HG02763 (cell line): ENCODE measurements at regions not wholly inside any gene's neighbourhood (a gene's known extent, or its start where the extent isn't known, plus 50 kb on each side); places are given as distances from the start of the nearest gene placed in this dataset.
"Not testable (repeated sequence)": the region's sequence is repeated elsewhere in the genome, so short reads cannot be mapped to it uniquely, and the experiment has no call there.

Source experiments
- ATAC-seq: cut with Tn5 transposase; IDR thresholded peaks from one replicate; pipeline ENCODE4 v1.9.1; 2021; ENCODE audit warnings: mild to moderate bottlenecking, moderate library complexity; ENCODE audit not compliant: unreplicated experiment

- ATAC-seq = no peak
These were observed 221.6 kb downstream of the VAPA start for GRCh38 chr18:10135302-10135926.

- no peak for ATAC-seq
These were observed 224.9 kb downstream of the VAPA start for GRCh38 chr18:10138719-10139118.

- no peak for ATAC-seq
These were observed 226.1 kb downstream of the VAPA start for GRCh38 chr18:10139783-10140410.

GRCh38 chr18:10140461-10141282 is 226.9 kb downstream of the VAPA start:
- no peak for ATAC-seq

GRCh38 chr18:10141559-10141958 is 227.7 kb downstream of the VAPA start:
- no peak for ATAC-seq

- ATAC-seq = no peak
These were observed 228.2 kb downstream of the VAPA start for GRCh38 chr18:10142056-10142455.

GRCh38 chr18:10142496-10143160 is 228.8 kb downstream of the VAPA start:
- ATAC-seq = no peak

GRCh38 chr18:10143596-10143995 is 229.8 kb downstream of the VAPA start:
- no peak for ATAC-seq

- no peak for ATAC-seq
These were observed 231.7 kb downstream of the VAPA start for GRCh38 chr18:10145546-10145945.

GRCh38 chr18:10147226-10147625 is 233.4 kb downstream of the VAPA start:
- ATAC-seq = no peak

GRCh38 chr18:10147752-10148151 is 233.9 kb downstream of the VAPA start:
- no peak for ATAC-seq

GRCh38 chr18:10148189-10148929 is 234.5 kb downstream of the VAPA start:
- ATAC-seq = no peak

- no peak for ATAC-seq
These were observed 236.1 kb downstream of the VAPA start for GRCh38 chr18:10149768-10150556.

GRCh38 chr18:10150576-10150975 is 236.8 kb downstream of the VAPA start:
- ATAC-seq = not testable (repeated sequence)

- no peak for ATAC-seq
These were observed 238.7 kb downstream of the VAPA start for GRCh38 chr18:10152475-10152874.

GRCh38 chr18:10153924-10154752 is 240.3 kb downstream of the VAPA start:
- ATAC-seq = no peak

GRCh38 chr18:10157706-10158105 is 243.9 kb downstream of the VAPA start:
- ATAC-seq = no peak

GRCh38 chr18:10160251-10160650 is 246.4 kb downstream of the VAPA start:
- no peak for ATAC-seq

- ATAC-seq = no peak
These were observed 247.5 kb downstream of the VAPA start for GRCh38 chr18:10161315-10161714.
